Muscle of back (tissue), 3 donors: ENCODE measurements at regions not wholly inside any gene's neighbourhood (a gene's known extent, or its start where the extent isn't known, plus 50 kb on each side); places are given as distances from the start of the nearest gene placed in this dataset.

Experiments used
- DNase-seq, 3 donors: peaks; one replicate each; pipeline versions ENCODE4 v3.0.0 to v3.0.0-alpha.2; 2013

- no peak for DNase-seq
Measured at GRCh38 chr14:99077076-99077843, 194.7 kb downstream of the BCL11B start.

GRCh38 chr14:99077844-99078236, 194.2 kb downstream of the BCL11B start:
- no peak for DNase-seq

GRCh38 chr14:99078426-99078825, 193.6 kb downstream of the BCL11B start:
- no peak for DNase-seq

GRCh38 chr14:99079061-99079727, 192.8 kb downstream of the BCL11B start:
- DNase-seq: no peak

DNA sequence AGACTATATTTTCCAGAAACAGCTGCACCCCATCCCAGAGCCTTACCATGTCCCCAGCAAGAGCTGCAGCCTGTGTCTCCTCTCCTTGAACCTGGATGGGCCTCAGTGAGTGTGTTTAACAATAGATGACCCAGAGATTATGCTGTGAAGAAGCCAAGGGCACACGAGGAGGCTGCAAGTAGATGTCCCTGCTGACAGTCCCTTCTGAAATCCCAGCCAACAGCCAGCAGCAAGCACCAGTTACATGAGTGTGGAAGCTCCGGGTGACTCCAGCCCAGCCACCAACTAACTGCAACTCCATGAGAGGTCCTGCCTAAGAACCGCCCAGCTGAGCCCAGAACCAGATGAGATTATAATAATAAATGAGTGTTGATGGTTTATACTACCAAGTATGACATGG, 191.7 kb downstream of the BCL11B start:
- no peak for DNase-seq

DNA sequence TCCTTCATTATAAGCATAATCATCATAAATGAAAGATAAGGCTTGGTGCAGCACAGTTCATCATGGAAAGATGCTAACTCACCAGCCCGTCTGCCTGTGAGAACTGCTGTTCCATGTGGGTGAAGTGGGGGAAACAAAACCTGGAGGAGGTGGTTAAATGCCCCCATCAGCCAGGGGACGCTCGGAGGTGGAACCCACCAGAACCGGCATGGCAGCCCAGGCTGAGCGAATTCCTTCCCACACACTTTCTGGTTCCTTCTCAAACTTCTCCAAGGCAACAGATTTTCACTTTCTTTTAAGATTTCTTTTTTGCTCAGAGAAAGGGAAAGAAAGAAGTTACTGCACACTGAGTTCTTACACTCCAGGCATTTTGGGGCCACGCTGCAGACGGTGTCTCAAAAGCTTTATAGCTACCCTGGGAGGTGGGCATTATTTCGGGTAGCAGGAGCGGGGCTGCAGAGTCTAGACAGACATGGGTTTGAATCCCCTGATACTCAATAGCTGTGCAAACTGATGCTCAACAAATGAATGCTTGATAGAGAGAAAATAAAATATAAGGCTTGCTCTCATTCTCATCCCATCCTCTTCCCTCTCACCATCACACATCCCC, 190.7 kb downstream of the BCL11B start:
- DNase-seq: no peak

GRCh38 chr14:99081880-99082279, 190.1 kb downstream of the BCL11B start:
- DNase-seq: no peak

GRCh38 chr14:99093532-99094517, 178.2 kb downstream of the BCL11B start:
- DNase-seq: peak; percentile 3 to 48 (median 11)

GRCh38 chr14:99094901-99095300, 177.1 kb downstream of the BCL11B start:
- DNase-seq: no peak

GRCh38 chr14:99095369-99095768, 176.6 kb downstream of the BCL11B start:
- no peak for DNase-seq

- no peak for DNase-seq
Measured at GRCh38 chr14:99098199-99098598, 173.8 kb downstream of the BCL11B start.

DNA sequence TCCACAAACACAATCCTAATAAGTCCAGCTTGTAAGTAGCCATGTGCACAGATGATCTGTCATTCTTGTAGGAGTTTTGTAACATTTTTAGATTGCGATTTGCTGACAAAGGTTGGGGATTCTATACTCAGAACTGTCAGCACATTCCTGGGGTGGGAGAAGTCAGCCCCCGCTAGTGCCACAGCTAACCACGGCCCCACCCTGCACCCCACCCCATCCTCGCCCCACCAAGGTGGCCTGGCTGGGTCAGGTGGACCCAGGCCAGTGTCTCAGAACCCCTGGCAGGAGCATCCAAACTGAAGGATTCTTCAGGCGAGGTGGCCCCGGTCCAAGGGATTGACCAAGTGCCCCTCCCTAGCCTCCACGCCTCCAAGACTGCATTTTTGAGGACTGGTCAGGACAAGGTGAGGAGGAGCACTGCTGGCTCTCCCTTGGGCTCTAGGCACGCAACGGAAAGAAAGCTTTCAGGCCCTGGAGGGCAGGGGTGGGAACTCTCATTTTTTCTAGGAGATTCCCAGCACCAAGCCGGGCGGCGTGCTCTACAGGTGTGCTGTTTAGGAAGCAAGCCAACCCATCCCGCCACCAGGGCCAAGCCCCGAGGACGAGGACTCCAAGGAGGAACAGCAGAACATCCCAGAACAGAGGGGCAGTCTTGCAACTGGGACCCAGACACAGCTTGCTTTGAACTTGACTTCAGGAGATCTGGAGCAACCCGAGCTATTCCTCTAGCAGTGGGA, 172.8 kb downstream of the BCL11B start:
- no peak for DNase-seq

DNA sequence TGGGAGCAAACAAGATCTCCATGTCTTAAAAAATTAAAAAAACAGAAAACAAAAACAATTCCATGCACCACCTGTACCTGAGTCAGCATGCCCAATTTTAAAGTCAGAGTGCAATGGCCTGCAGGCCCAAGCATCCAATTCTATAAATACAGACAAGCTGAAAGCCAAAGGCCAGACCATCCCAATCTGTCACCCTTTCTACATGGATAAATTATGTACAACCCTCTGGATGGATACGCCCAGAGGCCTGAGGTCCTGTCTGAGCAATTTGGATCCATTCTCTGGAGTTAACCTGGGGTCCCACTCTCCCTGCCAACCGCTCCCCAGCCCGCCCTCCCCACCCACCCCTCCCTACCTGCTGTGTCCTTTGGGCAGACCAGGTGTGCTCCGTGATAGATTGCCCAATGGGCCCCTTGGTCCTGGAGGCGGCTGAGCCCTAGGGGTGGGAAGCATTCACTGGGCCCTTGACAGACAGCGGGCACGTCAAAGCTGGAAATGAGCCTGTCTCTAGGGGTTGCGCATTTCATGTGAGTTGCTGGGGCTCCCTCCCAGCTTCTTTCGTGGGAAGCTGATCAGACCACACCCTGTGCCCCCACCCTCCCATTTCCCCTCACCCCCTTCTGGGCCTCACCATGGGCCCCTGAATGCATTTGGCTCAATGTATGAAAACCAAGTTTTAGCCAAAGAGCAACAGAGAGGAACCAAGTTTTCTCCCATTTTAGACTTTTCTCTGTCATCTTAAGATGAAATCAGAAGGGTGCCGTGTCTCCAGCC, 171.3 kb downstream of the BCL11B start:
- no peak for DNase-seq

DNA sequence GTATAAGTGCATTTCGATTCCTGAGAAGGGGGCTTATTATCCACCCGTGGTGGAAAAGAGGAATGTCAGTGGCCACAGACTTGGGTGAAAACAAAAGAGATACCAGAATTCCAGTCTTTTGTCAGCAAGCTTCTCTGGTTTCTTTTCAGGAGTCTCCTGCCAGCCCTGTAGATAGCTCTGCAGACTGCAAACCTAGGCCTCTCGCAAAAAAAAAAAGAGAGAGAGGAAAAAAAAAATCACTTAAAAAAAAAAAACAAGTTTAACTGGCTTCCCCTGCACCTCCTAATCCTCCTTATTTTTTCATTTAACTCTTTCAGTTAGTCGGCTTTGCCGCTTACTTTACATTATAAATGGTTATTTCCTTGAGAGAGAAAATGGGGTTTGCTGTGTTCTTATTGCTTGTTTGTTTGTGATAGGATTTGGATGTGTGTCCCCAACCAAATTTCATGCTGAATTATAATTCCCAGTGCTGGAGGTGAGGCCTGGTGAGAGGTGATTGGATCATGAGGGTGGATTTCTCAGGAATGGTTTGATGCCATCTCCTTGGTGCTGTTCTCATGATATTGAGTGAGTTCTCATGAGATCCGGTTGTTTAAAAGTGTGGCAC, 170.0 kb downstream of the BCL11B start:
- DNase-seq: no peak

DNA sequence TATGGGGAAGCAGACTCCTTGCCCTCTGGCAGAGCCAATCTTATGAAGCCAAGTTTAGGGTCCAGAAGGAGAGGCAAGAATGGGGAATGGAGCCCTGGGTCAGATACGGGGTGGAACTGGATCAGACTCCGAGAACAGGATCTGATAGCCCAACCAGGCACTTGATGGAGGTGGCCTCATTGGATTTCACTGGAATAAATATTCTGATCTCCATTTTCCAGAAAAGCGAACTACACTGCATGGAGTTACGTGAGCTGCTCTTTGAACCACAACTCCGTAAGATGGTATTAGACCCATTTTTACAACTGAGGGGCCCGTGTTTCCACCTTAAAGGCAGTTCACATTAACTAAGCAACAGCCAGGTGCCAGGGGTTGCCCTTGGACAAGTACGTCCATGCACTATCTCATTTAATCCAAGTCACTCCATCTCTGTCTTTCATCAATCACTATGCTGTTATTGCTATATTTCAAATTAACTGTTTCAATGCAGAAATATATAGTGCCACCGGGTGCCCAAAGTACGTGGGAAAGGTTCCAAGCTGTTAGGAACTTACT, 155.2 kb downstream of the BCL11B start:
- DNase-seq: no peak

GRCh38 chr14:99117671-99118045, 154.3 kb downstream of the BCL11B start:
- no peak for DNase-seq

DNA sequence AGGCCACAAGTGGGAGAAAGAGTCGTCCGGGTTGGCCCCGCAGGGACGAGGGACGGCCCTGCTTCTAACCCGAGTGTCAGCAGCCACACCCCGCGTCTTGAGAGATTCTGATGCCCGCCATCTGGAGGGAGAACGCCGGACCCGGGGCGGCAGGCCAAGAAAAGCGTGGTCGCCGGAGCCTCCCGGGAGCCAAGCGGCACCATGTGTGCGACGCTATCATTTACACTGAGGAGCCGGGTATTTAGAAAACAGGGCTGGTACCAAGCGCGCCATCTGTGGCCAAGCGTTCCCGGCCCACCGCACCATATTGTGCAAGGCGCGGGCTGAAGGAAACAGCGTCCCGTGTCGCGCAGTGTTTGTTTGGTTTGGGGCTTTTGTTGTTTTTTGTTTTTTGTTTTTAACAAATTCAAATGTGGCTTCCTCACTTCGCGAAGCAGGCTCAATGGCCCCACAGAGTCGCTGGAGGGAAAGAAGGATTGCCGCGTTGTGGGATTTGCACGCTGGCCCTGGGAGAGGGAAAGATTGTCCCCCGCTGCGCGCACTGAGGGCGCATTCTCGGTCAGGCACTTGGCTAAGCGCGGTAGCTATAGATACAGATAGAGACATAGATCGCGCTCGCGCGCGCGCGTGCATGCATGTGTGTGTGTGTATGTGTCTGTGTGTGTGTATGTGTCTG, 153.8 kb downstream of the BCL11B start:
- peak in 2 of 3 donors; percentile 30 to 49 for DNase-seq

DNA sequence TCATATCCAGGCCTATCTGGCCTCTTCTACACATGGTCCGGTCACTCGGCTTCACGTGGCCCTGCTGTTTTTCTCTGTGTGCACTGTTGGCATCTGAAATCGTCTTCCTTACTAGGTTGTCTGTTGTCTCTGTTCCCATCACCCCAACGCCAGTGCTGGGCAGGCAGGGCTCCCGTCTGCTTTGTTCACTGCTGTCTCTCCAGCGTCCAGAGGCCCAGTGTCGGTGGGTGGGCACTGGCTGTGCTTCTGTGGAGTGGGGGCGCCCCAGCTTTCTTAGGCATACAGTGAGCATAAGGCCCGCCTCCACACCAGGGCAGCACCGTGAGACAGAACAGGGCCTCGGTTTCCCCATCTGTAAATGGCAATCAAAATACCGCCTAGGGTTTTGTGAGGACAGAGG, 153.1 kb downstream of the BCL11B start:
- no peak for DNase-seq
